Endothelial cell of umbilical vein (primary cell): ENCODE measurements at regions not wholly inside any gene's neighbourhood (a gene's known extent, or its start where the extent isn't known, plus 50 kb on each side); places are given as distances from the start of the nearest gene placed in this dataset.

ENCODE experiments used
- POLR2A ChIP-seq: IDR thresholded peaks from 2 replicates; pipeline ENCODE4 v1.6.1; 2012; ENCODE audit warnings: low read depth, mild to moderate bottlenecking, control low read depth, low read length
- POLR2AphosphoS5 ChIP-seq: IDR thresholded peaks from 2 replicates; pipeline ENCODE4 v1.6.1; 2012; ENCODE audit warnings: low read depth, mild to moderate bottlenecking, control low read depth, low read length, moderate library complexity; ENCODE audit not compliant: insufficient read depth
- TF ChIP-seq, protein P1 (sequence below), 2 donors: IDR thresholded peaks; 1 replicate in 1 of 2; 2 replicates in 1 of 2; pipeline ENCODE4 v1.5.1; 2011; ENCODE audit warnings: low read length in 2 of 2, mild to moderate bottlenecking in 2 of 2, moderate library complexity in 2 of 2, control low read depth in 1 of 2, inconsistent platforms in 1 of 2, low read depth in 1 of 2; ENCODE audit not compliant: insufficient read depth in 1 of 2; ENCODE audit errors: extremely low read depth in 1 of 2

GRCh38 chr7:116089293-116089692 is 58.7 kb upstream of the TFEC start:
- TF ChIP-seq, protein P1, sequence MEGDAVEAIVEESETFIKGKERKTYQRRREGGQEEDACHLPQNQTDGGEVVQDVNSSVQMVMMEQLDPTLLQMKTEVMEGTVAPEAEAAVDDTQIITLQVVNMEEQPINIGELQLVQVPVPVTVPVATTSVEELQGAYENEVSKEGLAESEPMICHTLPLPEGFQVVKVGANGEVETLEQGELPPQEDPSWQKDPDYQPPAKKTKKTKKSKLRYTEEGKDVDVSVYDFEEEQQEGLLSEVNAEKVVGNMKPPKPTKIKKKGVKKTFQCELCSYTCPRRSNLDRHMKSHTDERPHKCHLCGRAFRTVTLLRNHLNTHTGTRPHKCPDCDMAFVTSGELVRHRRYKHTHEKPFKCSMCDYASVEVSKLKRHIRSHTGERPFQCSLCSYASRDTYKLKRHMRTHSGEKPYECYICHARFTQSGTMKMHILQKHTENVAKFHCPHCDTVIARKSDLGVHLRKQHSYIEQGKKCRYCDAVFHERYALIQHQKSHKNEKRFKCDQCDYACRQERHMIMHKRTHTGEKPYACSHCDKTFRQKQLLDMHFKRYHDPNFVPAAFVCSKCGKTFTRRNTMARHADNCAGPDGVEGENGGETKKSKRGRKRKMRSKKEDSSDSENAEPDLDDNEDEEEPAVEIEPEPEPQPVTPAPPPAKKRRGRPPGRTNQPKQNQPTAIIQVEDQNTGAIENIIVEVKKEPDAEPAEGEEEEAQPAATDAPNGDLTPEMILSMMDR (IDR thresholded peaks at IDR 0.05; ENCODE audit: extremely low read depth in 1 of 2, insufficient read depth in 1 of 2, low read depth in 1 of 2, low read length in 2 of 2): no peak
- no peak for TF ChIP-seq POLR2AphosphoS5
- no peak for TF ChIP-seq POLR2A
